Cardiac septum (tissue), 1 donor: ENCODE measurements at regions not wholly inside any gene's neighbourhood (a gene's known extent, or its start where the extent isn't known, plus 50 kb on each side); places are given as distances from the start of the nearest gene placed in this dataset.
A peak's percentile ranks its signal among the peaks of the same experiment; 100 is the strongest.

Experiments used
- DNase-seq: peaks from one replicate; pipeline ENCODE4 v3.0.0-alpha.2; 2020; ENCODE audit warnings: low spot score
- intact Hi-C: fragments of 100-400 bp; cut with DNase I; formaldehyde crosslinking; loops from one replicate; pipeline ENCODE4 v1.14.0; 2022
- donor health status: DM: no; HTN: no; CAD: no.

- intact Hi-C loops = no loop called here
Observed at GRCh38 chr2:126839796-126840195, 58.9 kb upstream of the TEX51 start.

GRCh38 chr2:126843081-126843480, 55.6 kb upstream of the TEX51 start:
- intact Hi-C loops = no loop called here
- peak; percentile 7 for DNase-seq

More at GRCh38 chr2:126839796-126840195, 58.9 kb upstream of the TEX51 start:
- DNase-seq = no peak

- no peak for DNase-seq
- intact Hi-C loops = no loop called here
Observed at GRCh38 chr2:126846241-126846640, 52.4 kb upstream of the TEX51 start.
